ENCODE measurements at regions not wholly inside any gene's neighbourhood (a gene's known extent, or its start where the extent isn't known, plus 50 kb on each side); places are given as distances from the start of the nearest gene placed in this dataset.

DNA sequence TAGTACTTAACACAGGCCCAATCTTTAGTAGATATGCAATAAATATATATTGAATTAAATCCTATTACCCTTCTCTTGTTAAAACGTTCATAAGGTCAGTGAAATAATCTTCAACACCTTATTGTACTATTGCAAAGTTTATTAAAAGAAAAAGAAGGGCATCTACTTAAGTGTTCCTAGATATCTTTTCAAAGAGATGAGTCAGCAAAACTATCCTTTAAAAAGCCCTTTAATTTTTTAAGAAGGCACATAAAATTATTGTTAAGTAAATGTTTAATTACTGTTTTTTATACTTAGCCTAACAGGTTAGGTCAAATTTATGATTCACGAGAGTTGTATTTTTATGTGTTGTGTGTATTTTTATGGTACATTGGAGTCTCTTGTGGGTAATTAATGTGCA, 77.3 kb upstream of the PPP1R2C start:
- Histone ChIP-seq H3K36me3 (ENCODE audit: control insufficient read depth, insufficient read depth, low read length) (no peaks in the 10 kb centered on the region), H3K27me3 (replicated peaks; ENCODE audit: control insufficient read depth, insufficient read depth, low read length) (no peaks in the 10 kb centered on the region), H3K9me3 (no peaks in the 10 kb centered on the region), H3K4me1 (no peaks in the 10 kb centered on the region), H3K4me3 (ENCODE audit: low read depth, low read length) (no peak overlapping the region)
- Mint-ChIP-seq H3K4me3 (ENCODE audit: unreplicated experiment) (no peak overlapping the region), H3K27me3 (ENCODE audit: insufficient read depth, unreplicated experiment) (no peaks in the 10 kb centered on the region), H3K27ac (ENCODE audit: unreplicated experiment) (no peak overlapping the region), H3K9me3 (ENCODE audit: unreplicated experiment) (no peaks in the 10 kb centered on the region), H3K4me1 (ENCODE audit: low read depth, unreplicated experiment) (no peaks in the 10 kb centered on the region), H3K36me3 (ENCODE audit: insufficient read depth, unreplicated experiment) (no peaks in the 10 kb centered on the region)
- ChIA-PET POLR2A (no interaction called here), CTCF (no interaction called here)
- DNase-seq = no peak
- no TSS peak for BruUV-seq (replicated peaks)
- no peak for TF ChIP-seq CTCF (IDR thresholded peaks at IDR 0.05; ENCODE audit: insufficient read depth in 1 of 2, low read depth in 1 of 2, low read length in 1 of 2, severe bottlenecking in 1 of 2, unreplicated experiment in 1 of 2)
- intact Hi-C loops (cut with micrococcal nuclease; ENCODE audit: unreplicated experiment) = no loop called here

DNA sequence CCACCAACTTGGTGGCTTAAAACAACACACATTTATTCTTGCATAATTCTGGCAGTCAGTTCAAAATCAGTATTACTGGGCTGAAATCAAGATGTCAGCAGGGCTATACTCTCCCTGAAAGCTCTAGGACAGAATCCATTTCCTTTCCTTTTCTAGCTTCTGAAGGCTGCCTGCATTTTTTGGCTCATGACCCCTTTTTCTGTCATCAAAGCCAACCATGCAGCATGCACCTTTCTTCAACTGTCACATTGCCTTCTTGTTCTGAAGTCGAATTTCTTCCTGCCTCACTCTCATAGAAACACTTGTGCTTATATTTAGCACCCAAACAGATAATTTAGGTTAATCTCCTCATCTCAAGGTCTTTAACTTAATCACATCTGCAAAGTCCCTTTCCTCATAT, 79.8 kb upstream of the PPP1R2C start:
- Histone ChIP-seq H3K4me3 (ENCODE audit: low read depth, low read length) (no peak overlapping the region), H3K36me3 (ENCODE audit: control insufficient read depth, insufficient read depth, low read length) (no peaks in the 10 kb centered on the region), H3K4me1 (no peaks in the 10 kb centered on the region), H3K9me3 (no peaks in the 10 kb centered on the region), H3K27me3 (replicated peaks; ENCODE audit: control insufficient read depth, insufficient read depth, low read length) (no peaks in the 10 kb centered on the region)
- H3K27me3 Mint-ChIP-seq (ENCODE audit: insufficient read depth, unreplicated experiment) = no peaks in the 10 kb centered on the region
- CTCF ChIA-PET = no interaction called here
- TF ChIP-seq CTCF (IDR thresholded peaks at IDR 0.05; ENCODE audit: insufficient read depth in 1 of 2, low read depth in 1 of 2, low read length in 1 of 2, severe bottlenecking in 1 of 2, unreplicated experiment in 1 of 2) = no peak
- intact Hi-C loops (cut with micrococcal nuclease; ENCODE audit: unreplicated experiment) = no loop called here
- no peak overlapping the region for H3K4me3 Mint-ChIP-seq (ENCODE audit: unreplicated experiment)
- BruUV-seq (replicated peaks) = no TSS peak
- POLR2A ChIA-PET = no interaction called here
- H3K9me3 Mint-ChIP-seq (ENCODE audit: unreplicated experiment) = no peaks in the 10 kb centered on the region
- no peak overlapping the region for H3K27ac Mint-ChIP-seq (ENCODE audit: unreplicated experiment)
- no peaks in the 10 kb centered on the region for H3K36me3 Mint-ChIP-seq (ENCODE audit: insufficient read depth, unreplicated experiment)
- DNase-seq = no peak
- H3K4me1 Mint-ChIP-seq (ENCODE audit: low read depth, unreplicated experiment) = no peaks in the 10 kb centered on the region

DNA sequence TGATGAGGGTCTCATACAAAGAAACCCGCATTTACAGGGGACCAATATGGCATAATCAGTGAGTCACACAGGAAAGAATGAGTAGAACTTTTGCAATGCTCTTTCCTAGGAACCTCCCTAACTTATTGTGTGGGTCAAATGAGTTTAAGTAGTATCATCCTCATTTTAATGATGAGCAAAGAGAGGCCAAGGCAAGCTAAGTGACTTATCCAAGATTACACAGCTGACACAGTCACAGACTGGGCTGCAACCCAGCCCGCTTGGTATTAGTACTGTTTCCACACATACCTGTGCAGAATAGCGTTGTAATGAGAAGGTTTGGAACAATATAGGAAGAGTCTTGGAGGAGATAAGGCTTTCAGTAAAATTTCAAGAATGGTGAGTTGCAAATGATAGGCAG, 91.0 kb upstream of the PPP1R2C start:
- Histone ChIP-seq H3K4me1 (no peaks in the 10 kb centered on the region), H3K36me3 (ENCODE audit: control insufficient read depth, insufficient read depth, low read length) (no peaks in the 10 kb centered on the region), H3K27me3 (replicated peaks; ENCODE audit: control insufficient read depth, insufficient read depth, low read length) (no peaks in the 10 kb centered on the region), H3K4me3 (ENCODE audit: low read depth, low read length) (no peak overlapping the region), H3K9me3 (no peaks in the 10 kb centered on the region)
- intact Hi-C loops (cut with micrococcal nuclease; ENCODE audit: unreplicated experiment) = no loop called here
- Mint-ChIP-seq H3K27ac (ENCODE audit: unreplicated experiment) (no peak overlapping the region), H3K4me1 (ENCODE audit: low read depth, unreplicated experiment) (peaks cover 7% of the 10 kb centered on the region), H3K27me3 (ENCODE audit: insufficient read depth, unreplicated experiment) (no peaks in the 10 kb centered on the region), H3K4me3 (ENCODE audit: unreplicated experiment) (no peak overlapping the region), H3K9me3 (ENCODE audit: unreplicated experiment) (no peaks in the 10 kb centered on the region), H3K36me3 (ENCODE audit: insufficient read depth, unreplicated experiment) (no peaks in the 10 kb centered on the region)
- no TSS peak for BruUV-seq (replicated peaks)
- ChIA-PET POLR2A (no interaction called here), CTCF (no interaction called here)
- no peak for DNase-seq
- TF ChIP-seq CTCF (IDR thresholded peaks at IDR 0.05; ENCODE audit: insufficient read depth in 1 of 2, low read depth in 1 of 2, low read length in 1 of 2, severe bottlenecking in 1 of 2, unreplicated experiment in 1 of 2) = no peak

Measured in Caco-2 (cell line).